NCI-H345 (cell line): ENCODE measurements at regions not wholly inside any gene's neighbourhood (a gene's known extent, or its start where the extent isn't known, plus 50 kb on each side); places are given as distances from the start of the nearest gene placed in this dataset.
"Not testable (repeated sequence)": the region's sequence is repeated elsewhere in the genome, so short reads cannot be mapped to it uniquely, and the experiment has no call there.

Experiments used
- DNase-seq: peaks from one replicate; lab custom pipeline; 2025; lab: John Stamatoyannopoulos, UW

DNA sequence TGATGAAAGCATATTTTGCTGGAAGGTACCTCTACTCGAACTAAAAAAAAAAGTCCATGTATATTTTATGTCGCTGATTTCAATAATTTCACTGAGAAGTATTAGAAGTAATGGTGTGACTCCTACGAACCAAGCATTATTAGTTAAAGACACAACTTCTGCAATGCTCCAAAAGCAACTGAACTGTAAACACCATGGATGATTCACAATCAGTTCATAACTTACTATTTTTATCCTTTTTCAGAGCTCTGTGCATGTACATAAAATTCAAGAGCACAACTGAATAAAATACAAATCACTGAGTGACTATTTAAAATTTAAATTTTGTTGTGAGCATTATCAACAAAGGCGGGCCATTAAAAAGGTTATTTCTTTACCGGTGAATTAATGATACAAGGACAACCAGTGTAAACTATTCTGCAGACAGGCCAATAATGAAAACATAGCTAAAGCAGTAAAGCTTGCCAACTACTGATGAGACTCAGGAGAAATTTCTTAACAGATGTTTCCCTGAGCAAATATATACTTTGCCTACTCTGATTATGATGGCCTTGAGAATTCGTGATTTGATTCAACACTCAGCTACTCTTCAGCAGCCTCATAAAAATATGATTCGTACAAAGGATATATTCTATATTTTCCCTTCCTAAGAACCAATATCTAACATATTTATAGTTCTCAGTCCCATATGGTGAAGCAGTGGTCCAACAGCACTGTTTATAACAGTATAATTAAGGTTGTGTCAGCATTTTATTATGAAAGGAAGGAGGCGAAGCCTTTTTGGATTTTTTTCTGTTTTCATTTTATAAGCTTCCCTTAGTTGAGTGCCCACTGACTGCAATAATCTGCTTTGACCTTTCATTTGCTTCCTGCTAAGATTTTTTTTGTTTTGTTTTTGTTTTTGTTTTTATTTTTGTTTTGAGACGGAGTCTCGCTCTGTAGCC, 62.8 kb upstream of the NEIL3 start:
- no peak for DNase-seq

DNA sequence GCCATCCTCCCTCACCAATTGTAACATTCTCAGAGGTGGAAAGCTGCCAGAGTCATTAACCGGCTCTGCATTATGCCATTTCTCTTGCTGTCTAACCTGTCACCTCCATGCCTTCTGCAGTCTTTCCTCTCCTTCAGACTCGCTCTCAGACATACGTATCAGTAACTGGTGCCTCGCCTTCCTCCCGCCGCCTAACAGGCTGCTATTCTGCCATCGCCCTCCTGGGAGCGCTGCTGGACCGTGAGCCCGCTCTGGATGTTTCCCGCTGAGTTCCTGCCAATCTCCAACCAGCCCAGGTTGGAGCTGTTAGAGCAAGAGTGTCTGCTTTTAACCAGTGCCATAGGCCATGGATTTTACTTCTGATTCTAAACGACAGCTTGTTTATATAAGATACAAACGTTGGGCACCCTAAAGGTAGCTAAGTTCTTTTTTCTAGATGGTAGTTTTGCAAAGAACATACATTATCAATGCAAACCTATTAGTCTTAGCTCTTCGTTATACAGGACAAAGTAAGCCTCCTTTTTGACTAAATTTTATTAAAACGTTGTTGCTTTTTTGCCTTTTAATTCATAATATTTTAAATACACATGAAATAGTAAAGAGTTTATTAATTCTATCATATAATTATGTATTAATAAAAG, 59.5 kb upstream of the NEIL3 start:
- peak; percentile 34 for DNase-seq

DNA sequence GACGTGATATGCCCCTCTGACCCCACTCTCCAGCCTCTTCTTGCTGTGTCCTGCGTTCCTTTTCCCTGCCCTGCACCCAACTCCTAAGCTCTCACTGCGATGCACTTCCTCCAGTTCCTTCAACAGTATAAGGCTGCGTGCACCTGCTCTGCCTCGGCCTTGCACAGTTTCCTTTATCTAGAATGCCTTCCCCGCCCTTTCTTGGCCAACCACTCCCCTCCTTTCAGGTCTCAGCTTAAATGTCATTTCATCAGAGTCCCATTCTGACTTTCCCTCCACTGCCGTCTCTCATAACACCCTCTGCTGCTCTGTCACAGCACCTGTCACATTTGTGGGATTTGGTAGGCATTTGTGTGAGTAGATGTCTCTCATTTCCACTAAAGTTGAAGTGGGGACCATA, 58.4 kb upstream of the NEIL3 start:
- DNase-seq = no peak

DNA sequence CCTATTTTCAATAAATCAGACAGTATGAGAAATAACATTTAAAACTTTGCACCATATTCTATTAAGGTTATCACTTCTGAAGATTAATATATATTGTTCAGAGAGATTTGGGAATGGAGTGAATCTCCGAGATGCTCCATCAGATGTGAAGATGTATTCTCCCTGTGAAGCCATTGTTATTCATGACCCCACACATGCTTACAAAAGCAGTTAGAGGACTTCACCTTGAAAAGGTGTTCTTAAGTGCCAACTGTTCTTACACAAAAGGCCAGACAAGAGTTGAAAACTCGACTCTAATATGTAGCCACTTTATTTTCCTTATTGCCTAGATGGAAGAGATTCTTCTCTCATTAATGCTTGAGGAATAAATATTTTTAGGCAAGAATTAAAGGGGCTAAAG, 54.3 kb upstream of the NEIL3 start:
- no peak for DNase-seq

DNA sequence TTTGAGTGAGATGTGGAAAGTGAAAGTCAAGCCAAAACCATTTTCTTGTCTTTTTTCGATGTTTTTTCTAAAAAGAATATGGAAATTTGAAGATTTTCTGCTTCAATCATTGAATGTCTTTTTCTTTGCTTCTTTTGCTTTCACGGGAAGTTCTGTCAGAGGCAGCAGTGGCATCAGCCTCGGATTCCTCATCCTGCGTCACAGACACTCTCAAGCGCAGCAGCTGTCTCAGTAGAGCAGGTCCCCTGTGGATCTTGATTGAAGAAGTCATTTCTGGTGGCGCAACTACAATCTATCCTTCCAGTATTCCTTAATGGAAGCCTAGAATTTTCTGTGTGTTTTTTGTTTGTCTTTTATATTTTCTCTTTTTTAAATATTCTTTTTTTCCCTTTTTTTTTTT, 52.7 kb upstream of the NEIL3 start:
- DNase-seq = no peak

DNA sequence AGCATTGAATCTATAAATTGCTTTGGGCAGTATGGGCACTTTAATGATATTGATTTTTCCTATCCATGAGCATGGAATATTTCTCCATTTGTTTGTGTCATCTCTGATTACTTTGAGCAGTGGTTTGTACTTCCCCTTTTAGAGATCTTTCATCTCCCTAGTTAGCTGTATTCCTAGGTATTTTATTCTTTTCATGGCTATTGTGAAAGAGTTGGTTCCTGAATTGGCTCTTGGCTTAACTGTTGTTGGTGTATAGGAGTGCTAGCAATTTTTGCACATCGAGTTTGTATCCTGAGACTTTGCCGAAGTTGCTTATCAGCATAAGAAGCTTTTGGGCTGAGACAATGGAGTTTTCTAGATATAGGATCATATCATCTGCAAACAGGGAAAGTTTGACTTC, 50.2 kb upstream of the NEIL3 start:
- DNase-seq = not testable (repeated sequence)
